ENCODE measurements at regions not wholly inside any gene's neighbourhood (a gene's known extent, or its start where the extent isn't known, plus 50 kb on each side); places are given as distances from the start of the nearest gene placed in this dataset.

DNA sequence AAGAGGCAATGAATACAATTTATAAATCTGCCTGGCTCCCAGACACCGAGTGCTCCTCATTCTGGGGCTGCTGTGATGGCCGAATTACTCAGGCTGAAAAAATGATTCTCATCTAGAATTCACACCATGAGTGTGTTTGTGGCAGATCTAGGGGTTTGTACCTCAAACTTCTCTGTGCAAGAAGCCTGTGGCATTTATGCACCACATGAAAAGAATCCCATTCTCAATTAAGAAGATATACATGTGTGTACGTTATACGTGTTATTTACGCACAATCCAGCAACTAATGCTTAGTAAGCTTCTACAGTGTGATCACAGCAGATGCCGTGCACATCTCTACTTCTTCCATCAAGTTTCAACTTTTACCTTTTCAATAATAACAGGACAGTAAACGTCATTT lies 476.8 kb downstream of the SHQ1 start:
- H3K9me3 ChIP-seq (ENCODE audit: control insufficient read depth, low read length) = no peaks in the 10 kb centered on the region
- no peaks in the 10 kb centered on the region for H3K4me1 ChIP-seq (ENCODE audit: control insufficient read depth, insufficient read depth, low read length)
- H3K27me3 ChIP-seq (ENCODE audit: control insufficient read depth, insufficient read depth, low read length) = no peaks in the 10 kb centered on the region
- no peak overlapping the region for H3K9ac ChIP-seq (ENCODE audit: low read length)
- H3K36me3 ChIP-seq (ENCODE audit: control insufficient read depth, insufficient read depth, low read length) = no peaks in the 10 kb centered on the region
- no peak overlapping the region for H3K4me3 ChIP-seq (ENCODE audit: low read length)

DNA sequence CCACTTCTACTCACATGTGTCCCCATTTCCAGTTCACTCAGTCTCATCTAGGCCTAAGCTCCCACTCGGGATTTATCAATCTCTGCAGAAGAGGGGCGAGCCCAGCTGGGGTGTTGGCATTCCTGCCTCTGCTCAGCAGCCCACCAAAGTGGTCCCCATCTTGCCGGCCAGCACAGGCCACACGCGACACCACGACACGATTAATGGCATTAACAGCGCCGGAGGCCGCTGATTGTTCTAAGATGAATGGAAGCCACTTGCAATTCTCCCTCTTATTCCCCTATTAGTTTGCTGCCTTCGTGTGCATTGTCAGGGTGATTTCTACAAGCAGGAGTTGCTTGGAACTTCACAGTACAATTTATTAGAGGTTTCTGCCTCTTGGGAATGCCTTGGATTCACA lies 477.3 kb downstream of the SHQ1 start:
- Histone ChIP-seq H3K9me3 (ENCODE audit: control insufficient read depth, low read length) (no peaks in the 10 kb centered on the region), H3K9ac (ENCODE audit: low read length) (no peak overlapping the region), H3K4me1 (ENCODE audit: control insufficient read depth, insufficient read depth, low read length) (no peaks in the 10 kb centered on the region), H3K4me3 (ENCODE audit: low read length) (no peak overlapping the region), H3K36me3 (ENCODE audit: control insufficient read depth, insufficient read depth, low read length) (no peaks in the 10 kb centered on the region), H3K27me3 (ENCODE audit: control insufficient read depth, insufficient read depth, low read length) (no peaks in the 10 kb centered on the region)

DNA sequence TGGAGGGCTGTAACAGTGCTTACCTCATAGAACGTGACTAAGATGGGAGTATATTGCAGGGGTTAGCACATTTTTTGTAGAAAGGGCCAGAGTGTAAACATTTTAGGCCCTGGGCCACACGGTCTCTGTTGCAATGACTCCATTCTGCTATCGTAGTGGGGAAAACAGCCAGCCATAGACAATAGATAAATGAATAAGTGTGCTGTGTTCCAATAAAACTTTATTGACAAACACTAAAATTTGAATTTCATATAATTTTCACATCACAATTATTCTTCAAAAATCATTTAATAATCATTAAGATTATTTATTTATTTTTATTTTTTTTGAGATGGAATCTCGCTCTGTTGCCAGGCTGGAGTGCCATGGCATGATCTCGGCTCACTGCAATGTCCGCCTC lies 478.6 kb downstream of the SHQ1 start:
- no peak overlapping the region for H3K4me3 ChIP-seq (ENCODE audit: low read length)
- no peaks in the 10 kb centered on the region for H3K27me3 ChIP-seq (ENCODE audit: control insufficient read depth, insufficient read depth, low read length)
- H3K4me1 ChIP-seq (ENCODE audit: control insufficient read depth, insufficient read depth, low read length) = no peaks in the 10 kb centered on the region
- H3K9ac ChIP-seq (ENCODE audit: low read length) = no peak overlapping the region
- no peaks in the 10 kb centered on the region for H3K9me3 ChIP-seq (ENCODE audit: control insufficient read depth, low read length)
- H3K36me3 ChIP-seq (ENCODE audit: control insufficient read depth, insufficient read depth, low read length) = no peaks in the 10 kb centered on the region

DNA sequence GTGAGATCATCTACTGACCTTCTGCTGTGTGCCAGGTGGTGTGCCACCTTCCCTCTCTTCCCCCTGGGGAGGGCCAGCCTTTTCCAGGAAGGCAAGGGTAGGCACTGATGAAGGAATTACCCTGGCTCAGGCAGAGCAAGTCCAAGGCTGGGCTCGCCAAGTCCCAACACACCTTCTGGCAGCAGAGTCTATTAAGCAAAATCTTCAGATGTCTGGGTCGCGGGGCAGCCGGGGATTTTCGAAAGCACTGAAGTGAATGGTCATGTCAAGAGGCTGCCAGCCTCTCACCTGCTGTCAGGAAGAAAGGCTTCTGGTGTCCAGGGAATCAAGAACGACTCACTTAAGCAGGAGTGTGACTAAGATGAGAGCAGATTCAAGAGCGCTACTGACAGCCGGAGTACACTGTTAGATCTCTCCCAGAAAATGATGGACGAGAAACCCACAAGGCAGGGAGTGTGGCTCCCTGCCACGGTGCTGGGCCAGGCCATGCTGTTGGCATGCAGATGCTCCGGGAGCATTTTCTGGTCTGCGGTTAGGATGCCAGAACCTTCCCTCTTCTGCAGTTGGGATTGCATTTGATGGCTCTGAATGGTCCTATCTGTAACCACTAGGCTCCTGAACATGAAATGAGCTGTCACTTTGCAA lies 479.8 kb downstream of the SHQ1 start:
- Histone ChIP-seq H3K9me3 (ENCODE audit: control insufficient read depth, low read length) (no peaks in the 10 kb centered on the region), H3K36me3 (ENCODE audit: control insufficient read depth, insufficient read depth, low read length) (no peaks in the 10 kb centered on the region), H3K9ac (ENCODE audit: low read length) (no peak overlapping the region), H3K4me1 (ENCODE audit: control insufficient read depth, insufficient read depth, low read length) (no peaks in the 10 kb centered on the region), H3K4me3 (ENCODE audit: low read length) (no peak overlapping the region), H3K27me3 (ENCODE audit: control insufficient read depth, insufficient read depth, low read length) (no peaks in the 10 kb centered on the region)

DNA sequence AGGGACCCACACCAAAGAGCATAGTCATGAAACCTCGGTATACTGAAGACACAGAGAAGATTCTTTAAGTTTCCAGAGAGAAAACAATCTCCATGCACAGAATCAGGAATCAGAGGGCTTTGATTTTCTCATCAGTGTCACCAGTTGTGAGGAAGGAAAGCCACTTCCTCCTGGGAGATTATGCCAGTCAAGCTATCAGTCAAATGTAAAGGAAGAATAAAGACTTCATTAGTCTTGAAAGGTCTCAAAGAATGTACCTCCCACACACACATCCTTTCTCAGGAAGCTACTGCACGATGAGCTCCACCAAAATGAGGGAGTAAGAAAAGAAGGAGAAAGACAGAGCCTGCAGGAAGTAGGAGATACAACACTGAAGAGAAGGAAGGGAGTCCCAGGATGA lies 486.3 kb downstream of the SHQ1 start:
- no peak overlapping the region for H3K9ac ChIP-seq (ENCODE audit: low read length)
- no peaks in the 10 kb centered on the region for H3K4me1 ChIP-seq (ENCODE audit: control insufficient read depth, insufficient read depth, low read length)
- no peaks in the 10 kb centered on the region for H3K36me3 ChIP-seq (ENCODE audit: control insufficient read depth, insufficient read depth, low read length)
- H3K4me3 ChIP-seq (ENCODE audit: low read length) = no peak overlapping the region
- H3K9me3 ChIP-seq (ENCODE audit: control insufficient read depth, low read length) = no peaks in the 10 kb centered on the region
- no peaks in the 10 kb centered on the region for H3K27me3 ChIP-seq (ENCODE audit: control insufficient read depth, insufficient read depth, low read length)

DNA sequence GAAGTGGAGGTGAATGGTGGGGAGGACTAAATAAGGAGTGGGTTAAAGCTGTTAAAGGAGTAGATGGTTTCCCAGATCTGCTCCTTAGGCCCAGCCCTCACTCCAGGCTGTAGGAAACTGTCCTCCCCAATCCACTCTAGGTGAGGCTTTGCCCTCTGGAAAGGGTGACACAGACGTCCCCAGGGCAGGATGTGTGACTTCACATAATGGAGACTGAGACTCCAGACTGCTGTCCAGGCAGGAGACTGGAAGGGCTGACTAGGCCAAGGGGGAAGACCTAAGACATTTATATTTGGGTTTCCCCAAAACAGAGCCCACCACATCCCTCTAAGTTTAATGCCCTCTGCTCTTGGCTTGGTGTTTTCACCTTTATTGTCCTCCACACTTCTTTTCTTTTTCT lies 488.5 kb downstream of the SHQ1 start:
- Histone ChIP-seq H3K4me1 (ENCODE audit: control insufficient read depth, insufficient read depth, low read length) (no peaks in the 10 kb centered on the region), H3K9ac (ENCODE audit: low read length) (no peak overlapping the region), H3K36me3 (ENCODE audit: control insufficient read depth, insufficient read depth, low read length) (no peaks in the 10 kb centered on the region), H3K27me3 (ENCODE audit: control insufficient read depth, insufficient read depth, low read length) (no peaks in the 10 kb centered on the region), H3K9me3 (ENCODE audit: control insufficient read depth, low read length) (no peaks in the 10 kb centered on the region), H3K4me3 (ENCODE audit: low read length) (no peak overlapping the region)

DNA sequence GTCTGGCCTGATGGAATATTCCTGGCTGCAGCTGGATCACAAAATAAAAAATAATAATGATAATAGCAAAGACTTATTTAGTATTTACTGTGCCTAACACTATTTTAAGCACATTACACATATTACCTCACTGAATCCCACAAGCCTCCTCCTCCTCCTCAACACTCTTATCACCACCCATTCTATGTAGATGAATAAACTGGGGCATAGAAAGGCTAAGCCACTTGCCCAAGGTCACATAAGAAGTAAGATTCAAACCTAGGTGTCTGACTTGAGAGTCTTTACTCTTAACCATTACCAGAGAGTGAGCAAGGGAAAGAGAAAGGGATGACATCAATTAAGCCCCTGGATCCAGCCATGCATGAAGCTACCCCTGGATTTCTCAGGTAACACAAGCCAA lies 493.1 kb downstream of the SHQ1 start:
- no peaks in the 10 kb centered on the region for H3K36me3 ChIP-seq (ENCODE audit: control insufficient read depth, insufficient read depth, low read length)
- H3K4me3 ChIP-seq (ENCODE audit: low read length) = no peak overlapping the region
- H3K4me1 ChIP-seq (ENCODE audit: control insufficient read depth, insufficient read depth, low read length) = no peaks in the 10 kb centered on the region
- no peaks in the 10 kb centered on the region for H3K9me3 ChIP-seq (ENCODE audit: control insufficient read depth, low read length)
- no peak overlapping the region for H3K9ac ChIP-seq (ENCODE audit: low read length)
- no peaks in the 10 kb centered on the region for H3K27me3 ChIP-seq (ENCODE audit: control insufficient read depth, insufficient read depth, low read length)

DNA sequence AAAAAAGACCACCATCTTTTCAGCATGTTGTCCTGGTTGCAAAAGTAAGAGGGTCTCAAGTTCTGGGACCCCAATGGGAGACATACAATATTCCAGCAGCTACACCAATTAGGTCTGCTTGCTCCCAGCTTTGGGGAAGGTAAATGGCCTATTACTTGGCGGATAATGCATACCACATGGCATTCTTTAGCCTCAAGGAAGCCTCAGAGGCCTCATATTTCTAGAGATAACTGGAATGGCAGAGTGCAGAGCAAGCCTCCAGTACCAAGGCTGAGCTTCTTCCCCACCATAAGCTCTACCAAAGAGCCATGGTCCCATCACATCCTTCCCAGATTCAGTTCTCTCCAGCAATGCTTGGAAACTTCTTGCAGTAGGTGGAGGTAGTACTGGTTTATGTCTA lies 493.8 kb downstream of the SHQ1 start:
- Histone ChIP-seq H3K9me3 (ENCODE audit: control insufficient read depth, low read length) (no peaks in the 10 kb centered on the region), H3K4me1 (ENCODE audit: control insufficient read depth, insufficient read depth, low read length) (no peaks in the 10 kb centered on the region), H3K36me3 (ENCODE audit: control insufficient read depth, insufficient read depth, low read length) (no peaks in the 10 kb centered on the region), H3K4me3 (ENCODE audit: low read length) (no peak overlapping the region), H3K9ac (ENCODE audit: low read length) (no peak overlapping the region), H3K27me3 (ENCODE audit: control insufficient read depth, insufficient read depth, low read length) (no peaks in the 10 kb centered on the region)

DNA sequence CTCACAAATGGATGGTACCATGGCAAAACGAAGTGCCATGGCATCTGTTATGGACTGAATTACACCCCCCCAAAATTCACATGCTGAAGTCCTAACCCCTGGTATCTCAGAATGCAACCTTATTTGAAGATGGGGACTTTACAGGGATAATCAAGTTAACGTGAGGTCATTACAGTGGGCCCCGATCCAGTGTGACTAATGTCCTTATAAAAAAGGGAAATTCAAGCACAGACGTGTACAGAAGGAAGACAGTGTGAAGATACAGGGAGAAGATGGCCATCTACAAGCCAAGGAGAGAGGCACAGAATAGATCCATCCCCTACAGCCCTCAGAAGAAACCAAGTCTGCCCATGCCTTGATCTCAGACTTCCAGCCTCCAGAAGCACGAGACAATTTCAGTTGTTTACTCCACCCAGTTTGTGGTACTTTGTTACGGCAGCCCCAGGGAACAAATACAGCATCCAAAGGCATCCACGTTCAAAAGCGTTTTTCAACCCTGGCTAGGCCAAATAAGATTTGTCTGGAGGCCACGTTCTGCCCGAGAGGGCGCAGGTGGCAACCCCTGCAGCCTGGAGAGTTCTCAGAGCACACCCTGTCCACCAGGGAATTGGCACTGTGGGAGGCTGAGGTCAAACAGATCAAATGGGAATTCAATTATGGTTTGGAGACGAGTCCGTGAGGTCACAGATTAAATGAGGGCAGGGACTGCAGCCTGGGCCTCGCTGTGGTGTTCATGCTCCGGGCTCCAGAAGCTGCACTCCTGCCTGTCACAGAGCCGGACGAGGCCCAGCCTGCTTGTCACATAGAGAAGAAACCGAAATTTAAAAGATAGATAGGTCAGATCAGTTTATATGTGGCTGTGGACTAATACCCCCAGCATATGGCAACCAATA lies 494.8 kb downstream of the SHQ1 start:
- H3K27me3 ChIP-seq (ENCODE audit: control insufficient read depth, insufficient read depth, low read length) = no peaks in the 10 kb centered on the region
- H3K36me3 ChIP-seq (ENCODE audit: control insufficient read depth, insufficient read depth, low read length) = no peaks in the 10 kb centered on the region
- no peak overlapping the region for H3K9ac ChIP-seq (ENCODE audit: low read length)

DNA sequence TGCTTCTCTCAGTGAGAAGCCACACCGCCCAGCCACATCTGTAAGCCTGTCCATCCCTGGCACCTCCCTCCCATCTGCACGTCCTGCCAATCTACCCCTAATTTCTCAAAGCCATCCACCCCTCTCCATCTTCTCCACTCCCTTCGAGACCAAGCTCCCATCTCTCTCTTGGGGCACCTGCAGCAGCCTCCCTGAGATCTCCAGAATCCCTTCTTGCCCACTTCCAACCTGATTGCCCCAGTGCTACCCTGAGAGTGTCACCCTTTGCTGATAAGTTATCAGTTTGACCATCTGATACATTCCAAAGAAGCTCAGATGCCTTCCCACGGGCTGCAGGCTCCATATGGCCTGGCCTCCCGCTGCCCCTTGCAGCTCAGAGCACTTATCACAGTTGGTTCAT lies 496.1 kb downstream of the SHQ1 start:
- Histone ChIP-seq H3K4me3 (ENCODE audit: low read length) (no peak overlapping the region), H3K36me3 (ENCODE audit: control insufficient read depth, insufficient read depth, low read length) (no peaks in the 10 kb centered on the region), H3K9ac (ENCODE audit: low read length) (no peak overlapping the region), H3K4me1 (ENCODE audit: control insufficient read depth, insufficient read depth, low read length) (peaks cover 11% of the 10 kb centered on the region), H3K9me3 (ENCODE audit: control insufficient read depth, low read length) (no peaks in the 10 kb centered on the region), H3K27me3 (ENCODE audit: control insufficient read depth, insufficient read depth, low read length) (no peaks in the 10 kb centered on the region)

More for the DNA sequence above, 494.8 kb downstream of the SHQ1 start:
- no peaks in the 10 kb centered on the region for H3K9me3 ChIP-seq (ENCODE audit: control insufficient read depth, low read length)
- H3K4me3 ChIP-seq (ENCODE audit: low read length) = no peak overlapping the region
- no peaks in the 10 kb centered on the region for H3K4me1 ChIP-seq (ENCODE audit: control insufficient read depth, insufficient read depth, low read length)

DNA sequence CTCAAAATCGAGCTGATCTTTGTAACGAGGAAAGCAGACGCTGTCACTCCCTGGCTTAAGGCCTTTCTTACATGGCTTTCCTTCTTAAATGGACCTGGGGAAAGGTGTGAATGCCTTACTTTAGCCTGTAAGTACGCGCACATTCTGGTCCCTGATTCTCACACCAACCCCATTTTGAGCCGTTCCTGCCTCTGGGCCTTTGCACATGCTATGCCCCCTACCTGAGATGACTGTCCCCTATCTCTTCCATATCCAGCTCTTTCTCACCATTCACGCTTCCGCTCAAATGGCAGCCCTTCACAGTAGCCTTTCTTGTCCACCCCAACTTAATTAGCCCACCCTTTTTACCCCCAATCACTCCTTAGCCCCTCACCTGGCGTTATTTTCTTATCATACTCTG lies 496.7 kb downstream of the SHQ1 start:
- H3K27me3 ChIP-seq (ENCODE audit: control insufficient read depth, insufficient read depth, low read length) = no peaks in the 10 kb centered on the region
- peaks cover 11% of the 10 kb centered on the region for H3K4me1 ChIP-seq (ENCODE audit: control insufficient read depth, insufficient read depth, low read length)
- no peak overlapping the region for H3K9ac ChIP-seq (ENCODE audit: low read length)
- no peak overlapping the region for H3K4me3 ChIP-seq (ENCODE audit: low read length)
- no peaks in the 10 kb centered on the region for H3K9me3 ChIP-seq (ENCODE audit: control insufficient read depth, low read length)
- H3K36me3 ChIP-seq (ENCODE audit: control insufficient read depth, insufficient read depth, low read length) = no peaks in the 10 kb centered on the region

DNA sequence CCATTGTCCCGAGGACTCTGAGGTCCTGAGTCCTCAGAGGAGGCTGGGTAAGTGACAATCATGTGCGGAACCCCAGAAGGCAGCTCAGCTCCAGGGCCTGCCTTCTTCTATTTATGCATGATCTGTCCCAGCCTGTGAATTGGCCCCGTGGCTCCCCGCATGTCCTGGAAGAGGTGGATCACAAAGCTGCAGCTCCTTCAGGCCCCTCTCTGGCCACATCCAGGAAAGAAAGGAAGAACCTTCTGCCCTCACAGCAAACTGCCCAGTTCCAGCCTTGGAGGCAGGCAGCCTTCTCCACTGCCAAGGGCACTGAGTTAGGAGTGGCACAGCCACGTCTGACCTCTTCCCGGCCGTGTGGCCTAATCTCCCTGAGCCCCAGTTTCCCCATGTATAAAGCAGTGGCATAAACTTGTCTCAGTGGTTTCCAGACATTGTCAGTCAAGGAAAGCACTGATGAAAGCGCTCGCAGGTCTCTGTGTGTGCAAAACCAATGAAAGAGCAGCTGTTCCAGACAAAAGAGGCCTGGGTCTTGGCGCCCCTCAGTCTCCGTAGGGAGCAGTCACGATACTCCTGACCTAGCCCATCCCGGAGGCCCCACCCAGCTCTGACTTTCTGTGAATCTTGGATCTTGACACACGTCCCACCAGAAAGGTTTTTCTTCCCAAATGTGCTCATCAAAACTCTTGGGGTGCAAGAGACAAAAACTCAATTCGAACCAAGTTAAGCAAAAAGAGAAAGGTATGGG lies 497.3 kb downstream of the SHQ1 start:
- peaks cover 11% of the 10 kb centered on the region for H3K4me1 ChIP-seq (ENCODE audit: control insufficient read depth, insufficient read depth, low read length)
- no peak overlapping the region for H3K9ac ChIP-seq (ENCODE audit: low read length)
- H3K27me3 ChIP-seq (ENCODE audit: control insufficient read depth, insufficient read depth, low read length) = no peaks in the 10 kb centered on the region
- no peaks in the 10 kb centered on the region for H3K36me3 ChIP-seq (ENCODE audit: control insufficient read depth, insufficient read depth, low read length)
- no peaks in the 10 kb centered on the region for H3K9me3 ChIP-seq (ENCODE audit: control insufficient read depth, low read length)
- no peak overlapping the region for H3K4me3 ChIP-seq (ENCODE audit: low read length)

All from mucosa of stomach (tissue), 1 donor.